GM23248 (cell line): ENCODE measurements at regions not wholly inside any gene's neighbourhood (a gene's known extent, or its start where the extent isn't known, plus 50 kb on each side); places are given as distances from the start of the nearest gene placed in this dataset.

Experiments
- DNase-seq: peaks from one replicate; pipeline ENCODE4 v3.0.0-alpha.2; 2015
- H2AFZ ChIP-seq: fragments of 200-600 bp; sonication (generic); 2 replicates; pipeline ENCODE4 v1.6.1; 2016; ENCODE audit warnings: antibody characterized with exemption
- H3F3A ChIP-seq: fragments of 200-600 bp; sonication (generic); 2 replicates; pipeline ENCODE4 v1.6.1; 2016; ENCODE audit warnings: mild to moderate bottlenecking, antibody characterized with exemption, mixed run types; ENCODE audit not compliant: insufficient read depth
- H3K27ac ChIP-seq: fragments of 200-600 bp; sonication (generic); 2 replicates; pipeline ENCODE4 v1.5.1; 2016; ENCODE audit warnings: mild to moderate bottlenecking
- H3K27me3 ChIP-seq: fragments of 200-600 bp; sonication (generic); replicated peaks from 2 replicates; pipeline ENCODE4 v1.6.1; 2016; ENCODE audit warnings: mild to moderate bottlenecking; ENCODE audit not compliant: insufficient read depth
- H3K36me3 ChIP-seq: fragments of 200-600 bp; sonication (generic); 2 replicates; pipeline ENCODE4 v1.6.1; 2016; ENCODE audit warnings: low read depth, mild to moderate bottlenecking
- H3K4me1 ChIP-seq: fragments of 200-600 bp; sonication (generic); 2 replicates; pipeline ENCODE4 v1.6.1; 2016; ENCODE audit warnings: mild to moderate bottlenecking; ENCODE audit not compliant: insufficient read depth
- H3K4me2 ChIP-seq: fragments of 200-600 bp; sonication (generic); one replicate; pipeline ENCODE4 v1.6.1; 2016; ENCODE audit warnings: mild to moderate bottlenecking; ENCODE audit not compliant: unreplicated experiment
- H3K4me3 ChIP-seq: fragments of 200-600 bp; sonication (generic); 2 replicates; pipeline ENCODE4 v1.5.1; 2016; ENCODE audit warnings: mild to moderate bottlenecking
- H3K79me2 ChIP-seq: fragments of 200-600 bp; sonication (generic); 2 replicates; pipeline ENCODE4 v1.6.1; 2016; ENCODE audit warnings: mild to moderate bottlenecking; ENCODE audit not compliant: insufficient read depth
- H3K9ac ChIP-seq: fragments of 200-600 bp; sonication (generic); 2 replicates; pipeline ENCODE4 v1.6.1; 2016; ENCODE audit warnings: mild to moderate bottlenecking
- H3K9me2 ChIP-seq: fragments of 200-600 bp; sonication (generic); 2 replicates; pipeline ENCODE4 v1.6.1; 2016; ENCODE audit warnings: mixed run types, mild to moderate bottlenecking, moderate library complexity; ENCODE audit not compliant: insufficient read depth
- H3K9me3 ChIP-seq: fragments of 200-600 bp; sonication (generic); one replicate; pipeline ENCODE4 v1.6.1; 2017; ENCODE audit warnings: low read depth
- H4K20me1 ChIP-seq: fragments of 200-600 bp; sonication (generic); 2 replicates; pipeline ENCODE4 v1.6.0; 2016; ENCODE audit not compliant: insufficient read depth
- EZH2 ChIP-seq: fragments of 200-600 bp; sonication (generic); IDR thresholded peaks from 2 replicates; pipeline ENCODE4 v1.6.1; 2018; ENCODE audit warnings: antibody characterized with exemption, mild to moderate bottlenecking; ENCODE audit not compliant: insufficient read depth, poor library complexity, severe bottlenecking
- EZH2phosphoT487 ChIP-seq: fragments of 200-600 bp; sonication (generic); IDR thresholded peaks from 2 replicates; pipeline ENCODE4 v1.6.1; 2018; ENCODE audit warnings: antibody characterized with exemption, moderate library complexity, mild to moderate bottlenecking, low read depth; ENCODE audit not compliant: insufficient read depth
- WGBS, 2 experiments: methylation state at CpG; one replicate each; pipeline ENCODE4 v1.1.6; 2015 to 2017; ENCODE audit warnings: low lambda C conversion rate in 2 of 2, low coverage in 1 of 2; ENCODE audit errors: missing lambda C conversion rate in 2 of 2; 5-methylcytosine and 5-hydroxymethylcytosine counted together
- in situ Hi-C: fragments of 300-500 bp; cut with MboI; formaldehyde crosslinking; loops from 2 replicates; pipeline ENCODE4 v1.15.0; 2020

GRCh38 chr22:27197052-27197451, 539.7 kb downstream of the MIAT start:
- no peak overlapping the region for H3K27ac ChIP-seq
- H3K4me2 ChIP-seq, result no peak overlapping the region
- H3K4me1 ChIP-seq, result peaks cover 5% of the 10 kb centered on the region
- no peak overlapping the region for H2AFZ ChIP-seq
- no peaks in the 10 kb centered on the region for H3K9me3 ChIP-seq
- H3K4me3 ChIP-seq, result no peak overlapping the region
- peaks cover 5% of the 10 kb centered on the region for H3F3A ChIP-seq
- in situ Hi-C loops, result no loop called here
- WGBS, 2 experiments, result 75 to 80% methylated on average over 4 of the region's 4 CpGs
- H4K20me1 ChIP-seq, result no peaks in the 10 kb centered on the region
- no peak for DNase-seq
- H3K9me2 ChIP-seq, result no peaks in the 10 kb centered on the region
- H3K36me3 ChIP-seq, result no peaks in the 10 kb centered on the region
- H3K9ac ChIP-seq, result no peak overlapping the region
- no peaks in the 10 kb centered on the region for H3K79me2 ChIP-seq
- no peaks in the 10 kb centered on the region for H3K27me3 ChIP-seq
- TF ChIP-seq EZH2phosphoT487 (no peak), EZH2 (no peak)

GRCh38 chr22:27197618-27198017, 540.2 kb downstream of the MIAT start:
- Histone ChIP-seq H3K79me2 (no peaks in the 10 kb centered on the region), H3K9me2 (no peaks in the 10 kb centered on the region), H3K9ac (no peak overlapping the region), H3K4me1 (peaks cover 11% of the 10 kb centered on the region), H3K27ac (no peak overlapping the region), H3K4me2 (no peak overlapping the region), H3K36me3 (no peaks in the 10 kb centered on the region), H3K4me3 (no peak overlapping the region), H3F3A (peaks cover 9% of the 10 kb centered on the region), H2AFZ (no peak overlapping the region), H4K20me1 (no peaks in the 10 kb centered on the region), H3K27me3 (no peaks in the 10 kb centered on the region), H3K9me3 (no peaks in the 10 kb centered on the region)
- in situ Hi-C loops, result no loop called here
- WGBS, 2 experiments, result 78 to 100% methylated on average over 1 of the region's 1 CpG
- DNase-seq, result no peak
- TF ChIP-seq EZH2phosphoT487, result no peak
- no peak for TF ChIP-seq EZH2

- no peak for DNase-seq
- Histone ChIP-seq H3F3A (peaks cover 16% of the 10 kb centered on the region), H3K9me3 (no peaks in the 10 kb centered on the region), H3K4me3 (no peak overlapping the region), H3K27me3 (no peaks in the 10 kb centered on the region), H3K4me1 (peaks cover 18% of the 10 kb centered on the region), H3K79me2 (no peaks in the 10 kb centered on the region), H3K4me2 (no peak overlapping the region), H3K36me3 (no peaks in the 10 kb centered on the region), H4K20me1 (no peaks in the 10 kb centered on the region), H3K9me2 (no peaks in the 10 kb centered on the region), H3K9ac (no peak overlapping the region), H3K27ac (no peak overlapping the region), H2AFZ (no peak overlapping the region)
- TF ChIP-seq EZH2phosphoT487 (no peak), EZH2 (no peak)
- in situ Hi-C loops, result no loop called here
Measured at GRCh38 chr22:27198518-27199035, 541.2 kb downstream of the MIAT start.

GRCh38 chr22:27199354-27199753, 542.0 kb downstream of the MIAT start:
- in situ Hi-C loops, result no loop called here
- no peak overlapping the region for H3K4me3 ChIP-seq
- 83 to 88% methylated on average over 2 of the region's 2 CpGs for WGBS, 2 experiments

GRCh38 chr22:27201276-27201675, 543.9 kb downstream of the MIAT start:
- DNase-seq, result no peak
- no peaks in the 10 kb centered on the region for H3K9me2 ChIP-seq
- in situ Hi-C loops, result loop anchor here (25.0 kb wide), 1 partner anchor 611 kb away; the partner anchor contains the start of gene MN1
- H3K9ac ChIP-seq, result no peak overlapping the region
- H3K4me3 ChIP-seq, result no peak overlapping the region
- H3K79me2 ChIP-seq, result no peaks in the 10 kb centered on the region
- H3K4me1 ChIP-seq, result peaks cover 26% of the 10 kb centered on the region
- H3K27me3 ChIP-seq, result no peaks in the 10 kb centered on the region
- no peak for TF ChIP-seq EZH2
- H4K20me1 ChIP-seq, result no peaks in the 10 kb centered on the region
- no peak overlapping the region for H3K4me2 ChIP-seq
- H3K9me3 ChIP-seq, result no peaks in the 10 kb centered on the region
- H3K36me3 ChIP-seq, result no peaks in the 10 kb centered on the region
- no peak overlapping the region for H2AFZ ChIP-seq
- peaks cover 25% of the 10 kb centered on the region for H3F3A ChIP-seq
- H3K27ac ChIP-seq, result no peak overlapping the region
- WGBS, 2 experiments, result 96 to 98% methylated on average over 10 of the region's 10 CpGs

More at GRCh38 chr22:27199354-27199753, 542.0 kb downstream of the MIAT start:
- H3K4me2 ChIP-seq, result no peak overlapping the region
- H3K9me2 ChIP-seq, result no peaks in the 10 kb centered on the region
- no peaks in the 10 kb centered on the region for H3K9me3 ChIP-seq
- DNase-seq, result no peak
- H3K27ac ChIP-seq, result no peak overlapping the region
- H3K79me2 ChIP-seq, result no peaks in the 10 kb centered on the region
- H3K36me3 ChIP-seq, result no peaks in the 10 kb centered on the region
- H3K27me3 ChIP-seq, result no peaks in the 10 kb centered on the region
- H3K9ac ChIP-seq, result no peak overlapping the region
- TF ChIP-seq EZH2phosphoT487 (no peak), EZH2 (no peak)
- H2AFZ ChIP-seq, result no peak overlapping the region
- peaks cover 18% of the 10 kb centered on the region for H3F3A ChIP-seq
- no peaks in the 10 kb centered on the region for H4K20me1 ChIP-seq
- peaks cover 19% of the 10 kb centered on the region for H3K4me1 ChIP-seq
